A204.1 (cell line): ENCODE measurements at regions not wholly inside any gene's neighbourhood (a gene's known extent, or its start where the extent isn't known, plus 50 kb on each side); places are given as distances from the start of the nearest gene placed in this dataset.

Experiments used
- FAIRE-seq: peaks from 2 replicates; lab custom pipeline; 2012; peaks lifted over from hg19 to GRCh38; lab: Jason Lieb, UNC

- FAIRE-seq = no peak
These were observed 369.8 kb upstream of the ARID1B start for GRCh38 chr6:156407334-156407733.

- FAIRE-seq = no peak
These were observed 370.5 kb upstream of the ARID1B start for GRCh38 chr6:156406688-156407087.

- FAIRE-seq = no peak
These were observed 371.1 kb upstream of the ARID1B start for GRCh38 chr6:156406099-156406498.

DNA sequence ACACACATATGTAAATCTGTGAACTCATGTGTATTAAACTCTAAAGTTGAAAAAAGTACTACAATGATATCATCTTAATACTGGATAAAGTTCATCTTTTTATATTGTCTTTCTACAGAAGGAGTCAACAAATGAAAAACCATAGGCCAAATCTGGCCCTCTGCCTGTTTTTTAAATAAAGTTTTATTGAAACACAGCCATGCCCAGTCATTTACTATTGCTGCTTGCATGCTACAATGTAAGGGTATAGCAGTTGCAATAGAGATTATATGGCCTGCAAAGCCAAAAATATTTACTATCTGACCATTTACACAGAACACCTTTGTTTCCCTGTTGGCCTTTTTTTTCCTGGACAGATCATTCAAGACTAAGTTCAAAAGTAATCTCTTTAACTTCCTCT lies 374.6 kb upstream of the ARID1B start:
- FAIRE-seq = no peak

DNA sequence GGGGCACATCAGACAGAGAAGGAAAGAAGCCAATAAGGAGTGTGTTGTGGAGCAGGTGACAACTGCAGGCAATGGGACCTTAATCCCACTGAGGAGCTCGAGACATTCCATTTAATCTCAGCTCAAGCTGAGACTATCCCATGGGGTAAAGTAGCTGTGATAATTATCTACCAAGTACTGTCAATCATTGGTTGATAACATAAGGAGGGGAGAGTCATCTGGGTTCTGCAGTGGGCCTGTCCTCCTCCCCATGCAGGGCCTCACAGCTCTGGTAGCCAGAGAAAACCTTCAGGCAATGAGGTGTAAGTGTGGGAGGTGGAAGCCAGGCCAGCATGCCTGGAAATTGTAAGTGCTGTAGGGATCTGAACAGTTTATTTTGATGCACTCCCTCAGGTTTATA lies 375.0 kb upstream of the ARID1B start:
- FAIRE-seq = no peak

DNA sequence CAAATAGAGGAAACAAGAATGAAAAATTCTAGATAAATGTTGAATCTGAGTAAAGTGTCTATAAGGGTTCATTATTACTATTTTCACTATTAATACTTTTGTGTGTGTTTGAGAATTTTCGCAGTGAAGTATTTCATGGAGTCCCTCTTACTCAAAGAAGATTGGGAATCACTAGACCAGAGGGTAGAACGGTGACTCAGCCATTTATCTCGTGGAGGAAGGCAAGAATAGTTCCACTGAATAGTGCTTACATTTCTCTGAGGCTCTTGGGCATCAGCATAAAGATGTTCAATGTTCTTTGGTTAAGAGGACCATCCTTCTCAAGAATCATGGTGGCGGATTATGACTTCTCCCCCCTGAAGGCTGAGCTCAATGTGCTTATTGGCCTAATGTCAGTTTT lies 376.7 kb upstream of the ARID1B start:
- FAIRE-seq = no peak

- no peak for FAIRE-seq
These were observed 378.2 kb upstream of the ARID1B start for GRCh38 chr6:156398966-156399365.

DNA sequence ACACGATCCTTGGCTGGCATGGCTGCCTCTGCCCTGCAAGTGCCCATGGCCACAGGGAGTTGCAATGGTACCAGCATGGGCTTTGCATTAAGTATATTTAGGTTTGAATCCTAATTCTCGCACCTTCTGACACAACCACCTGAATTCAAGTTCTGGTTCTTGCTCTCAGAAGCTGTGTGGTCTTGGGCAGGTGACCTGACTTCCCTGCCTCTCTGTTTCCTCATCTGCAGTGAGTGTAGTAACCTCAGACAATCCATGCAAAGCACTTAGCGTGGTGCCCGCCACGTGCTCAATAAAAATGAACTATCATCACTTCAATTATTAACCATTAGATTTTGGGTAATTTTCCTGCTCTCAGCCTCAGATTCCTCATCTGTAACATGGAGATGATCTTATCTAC lies 378.8 kb upstream of the ARID1B start:
- no peak for FAIRE-seq

GRCh38 chr6:156396791-156397418 lies 380.3 kb upstream of the ARID1B start:
- FAIRE-seq = no peak

- no peak for FAIRE-seq
These were observed 381.0 kb upstream of the ARID1B start for GRCh38 chr6:156396068-156396771.

GRCh38 chr6:156395276-156395675 lies 381.9 kb upstream of the ARID1B start:
- no peak for FAIRE-seq

DNA sequence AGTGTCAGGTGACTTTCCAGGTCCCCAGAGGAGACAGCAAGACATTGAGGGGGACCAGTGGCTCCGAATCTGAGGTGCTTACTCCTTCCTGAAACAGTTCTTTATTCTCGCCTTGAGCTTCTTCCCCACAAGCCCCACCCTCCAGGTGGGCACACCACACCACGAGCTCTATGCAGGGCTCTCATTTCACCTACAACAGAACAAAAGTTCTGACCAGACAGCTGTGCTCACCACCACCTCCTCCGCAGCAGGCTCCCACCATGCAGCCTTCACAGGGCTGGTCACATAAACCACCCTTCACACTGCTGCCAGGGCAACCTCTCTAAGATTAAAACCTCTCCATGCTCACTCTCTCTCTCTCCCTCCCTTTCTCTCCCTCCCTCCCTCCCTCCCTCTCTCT lies 384.5 kb upstream of the ARID1B start:
- FAIRE-seq = no peak

DNA sequence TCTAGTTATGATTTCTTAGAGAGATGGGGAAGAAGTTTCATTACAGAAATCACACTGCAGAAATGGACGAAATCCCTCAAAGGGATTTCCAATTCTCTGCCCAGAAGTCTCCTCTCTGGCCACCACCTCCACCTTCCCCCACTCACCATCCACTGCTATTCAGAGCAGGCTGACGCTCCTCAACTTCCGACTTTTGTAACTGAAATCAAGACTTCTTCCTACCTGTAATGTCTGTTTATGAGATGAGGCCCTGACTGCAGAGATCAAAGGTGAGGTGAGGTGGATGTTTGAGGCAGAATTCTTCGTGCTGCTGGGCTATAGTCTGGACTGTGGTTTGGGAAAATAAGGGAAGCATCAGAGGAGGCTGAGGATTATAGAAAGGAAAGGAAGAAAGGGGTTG lies 385.2 kb upstream of the ARID1B start:
- FAIRE-seq = no peak

DNA sequence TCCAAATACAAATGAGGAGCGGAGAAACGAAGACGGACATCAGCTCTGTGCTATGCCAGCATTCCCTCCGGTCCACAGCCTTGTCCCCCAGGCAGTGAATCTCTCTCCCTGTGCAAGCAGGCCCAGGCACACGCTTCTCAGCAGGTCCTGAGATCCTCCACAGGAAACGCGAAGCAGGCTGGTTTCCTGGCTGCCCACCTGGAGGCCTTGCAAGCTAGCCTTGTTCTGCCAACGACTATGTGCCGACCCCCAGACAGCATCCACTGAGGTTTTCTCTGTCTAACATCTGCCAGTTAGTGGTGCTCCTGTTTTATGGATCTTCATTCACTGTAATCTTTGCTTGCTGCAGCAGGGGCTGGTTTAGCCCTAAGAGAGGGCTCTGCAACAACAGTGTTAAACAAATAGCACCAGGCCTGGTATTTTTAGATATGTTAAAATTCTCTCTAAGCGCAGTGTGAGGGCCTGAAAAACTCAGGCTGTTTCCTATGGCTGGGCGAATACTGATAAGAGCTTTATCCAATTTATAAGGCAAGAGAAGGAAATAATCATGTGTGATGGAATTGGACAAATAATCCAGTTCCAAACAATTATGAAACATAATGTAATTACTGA lies 386.0 kb upstream of the ARID1B start:
- no peak for FAIRE-seq

DNA sequence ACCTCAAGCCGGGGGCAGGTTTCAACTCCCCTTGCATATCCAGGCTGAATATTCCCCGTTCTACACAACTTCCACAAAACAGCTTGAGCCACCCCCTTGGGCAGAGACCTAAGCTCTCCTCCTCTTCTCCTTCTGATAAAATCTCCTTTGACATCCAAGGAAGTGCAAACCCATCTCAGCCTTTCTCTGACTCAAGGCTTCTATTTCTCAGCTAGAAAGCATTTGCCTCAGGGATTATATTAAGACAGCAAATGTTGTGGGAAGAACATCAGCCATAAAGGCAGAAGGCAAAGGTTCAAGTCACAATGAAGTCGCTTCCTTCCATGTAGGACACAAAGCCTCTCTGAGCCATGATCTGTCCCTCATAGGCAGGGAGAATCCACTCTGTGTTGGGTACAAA lies 386.6 kb upstream of the ARID1B start:
- FAIRE-seq = no peak

DNA sequence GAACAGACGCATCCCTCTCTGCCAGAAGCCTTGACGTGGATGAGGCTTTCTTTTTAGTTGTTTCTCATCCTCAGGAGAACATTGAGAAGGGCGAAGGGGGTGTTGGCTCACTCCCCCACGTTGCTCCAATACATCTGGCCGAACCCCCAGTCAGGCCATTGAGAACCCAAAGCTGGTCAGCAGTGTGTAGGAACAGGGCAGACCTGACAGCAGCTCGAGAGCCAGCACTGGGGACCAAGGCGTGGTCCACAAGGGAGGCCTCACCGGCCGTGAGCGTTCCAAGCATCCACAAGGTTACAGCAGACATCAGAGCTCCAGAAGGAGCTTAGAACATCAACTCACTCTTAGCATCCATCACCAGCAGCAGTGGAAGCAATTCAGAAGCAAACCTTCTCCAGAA lies 387.9 kb upstream of the ARID1B start:
- FAIRE-seq = no peak

DNA sequence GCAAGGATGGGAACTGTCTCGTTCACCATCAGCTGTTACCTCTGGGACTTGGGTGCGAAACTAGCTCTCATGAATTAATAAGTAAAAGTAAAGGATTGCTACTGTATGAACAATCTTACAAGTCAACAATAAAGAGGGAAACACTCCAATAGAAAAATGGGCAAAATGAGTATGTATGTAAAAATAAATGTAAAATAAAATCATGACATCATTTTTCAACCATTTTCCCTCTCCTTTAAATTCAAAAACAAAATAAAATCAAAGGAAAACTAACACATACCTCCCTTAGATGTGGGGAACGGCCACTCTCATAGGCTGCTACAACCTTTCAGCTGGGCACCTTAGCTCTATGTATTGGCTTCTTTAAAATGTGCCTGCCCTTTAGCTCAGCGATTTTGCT lies 389.7 kb upstream of the ARID1B start:
- FAIRE-seq = no peak

- FAIRE-seq = no peak
These were observed 394.1 kb upstream of the ARID1B start for GRCh38 chr6:156383059-156383458.

- FAIRE-seq = no peak
These were observed 397.5 kb upstream of the ARID1B start for GRCh38 chr6:156379392-156380289.

DNA sequence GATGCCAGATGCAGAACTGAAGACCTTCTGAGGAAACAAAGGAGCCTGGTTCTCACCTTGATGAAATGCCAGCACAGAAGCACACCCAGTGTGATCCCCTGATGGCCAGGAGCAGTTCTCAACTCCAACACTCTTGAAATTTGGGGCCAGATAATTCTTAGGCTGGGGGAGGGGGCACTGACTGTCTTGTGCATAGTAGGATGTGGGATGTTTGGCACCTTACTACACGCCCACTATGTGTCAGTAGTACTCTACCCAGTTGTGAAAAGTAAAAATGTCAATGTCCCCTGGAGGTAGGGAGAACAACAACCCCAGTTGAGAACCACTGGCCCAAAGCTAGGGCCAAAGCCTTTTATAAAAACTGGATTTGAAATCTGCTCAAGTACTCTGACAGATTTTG lies 398.3 kb upstream of the ARID1B start:
- no peak for FAIRE-seq

- no peak for FAIRE-seq
These were observed 401.1 kb upstream of the ARID1B start for GRCh38 chr6:156376091-156376490.

GRCh38 chr6:156359912-156360311 lies 417.3 kb upstream of the ARID1B start:
- FAIRE-seq = no peak

DNA sequence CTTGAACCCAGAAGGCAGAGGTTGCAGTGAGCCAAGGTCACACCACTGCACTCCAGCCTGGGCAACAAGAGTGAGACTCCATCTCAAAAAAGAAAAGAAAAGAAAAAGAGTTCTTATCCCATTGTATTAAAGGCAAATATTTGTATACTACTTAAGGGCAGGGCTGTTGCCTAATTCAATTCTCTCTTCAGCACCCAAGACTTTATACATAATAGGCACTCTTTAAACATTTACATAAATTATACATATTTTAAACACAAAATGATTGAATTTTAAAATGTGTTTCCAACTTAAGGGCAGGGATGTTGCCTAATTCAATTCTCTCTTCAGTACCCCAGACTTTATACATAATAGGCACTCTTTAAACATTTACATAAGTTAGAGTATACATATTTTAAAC lies 424.3 kb upstream of the ARID1B start:
- FAIRE-seq = no peak
